NCI-H345 treated with DMSO at 0.1 percent for 48 hours (cell line): ENCODE measurements at regions not wholly inside any gene's neighbourhood (a gene's known extent, or its start where the extent isn't known, plus 50 kb on each side); places are given as distances from the start of the nearest gene placed in this dataset.

Experiments used
- DNase-seq: peaks from one replicate; lab custom pipeline; 2025; ENCODE audit not compliant: unreplicated experiment; lab: John Stamatoyannopoulos, UW

- DNase-seq, result no peak
Observed at GRCh38 chr10:35912615-35913569, 270.8 kb upstream of the FZD8 start.

GRCh38 chr10:35911954-35912353 lies 269.9 kb upstream of the FZD8 start:
- no peak for DNase-seq

- DNase-seq, result no peak
Observed at GRCh38 chr10:35911233-35911632, 269.1 kb upstream of the FZD8 start.

- no peak for DNase-seq
Observed at GRCh38 chr10:35910234-35910633, 268.1 kb upstream of the FZD8 start.

- no peak for DNase-seq
Observed at GRCh38 chr10:35909121-35909720, 267.1 kb upstream of the FZD8 start.

GRCh38 chr10:35908451-35908850 lies 266.4 kb upstream of the FZD8 start:
- DNase-seq, result no peak

- no peak for DNase-seq
Observed at GRCh38 chr10:35907548-35907947, 265.5 kb upstream of the FZD8 start.

- DNase-seq, result no peak
Observed at GRCh38 chr10:35906155-35906554, 264.1 kb upstream of the FZD8 start.

GRCh38 chr10:35903021-35903420 lies 260.9 kb upstream of the FZD8 start:
- peak; percentile 86 for DNase-seq

- peak; percentile 92 for DNase-seq
Observed at GRCh38 chr10:35898716-35899440, 256.8 kb upstream of the FZD8 start.

- no peak for DNase-seq
Observed at GRCh38 chr10:35896001-35896400, 253.9 kb upstream of the FZD8 start.

- DNase-seq, result no peak
Observed at GRCh38 chr10:35895331-35895730, 253.2 kb upstream of the FZD8 start.

GRCh38 chr10:35892526-35892925 lies 250.4 kb upstream of the FZD8 start:
- no peak for DNase-seq

GRCh38 chr10:35890676-35891495 lies 248.8 kb upstream of the FZD8 start:
- no peak for DNase-seq

- no peak for DNase-seq
Observed at GRCh38 chr10:35889971-35890675, 248.0 kb upstream of the FZD8 start.

GRCh38 chr10:35889226-35889625 lies 247.1 kb upstream of the FZD8 start:
- no peak for DNase-seq

- DNase-seq, result no peak
Observed at GRCh38 chr10:35888400-35888799, 246.3 kb upstream of the FZD8 start.

- DNase-seq, result no peak
Observed at GRCh38 chr10:35887685-35888084, 245.6 kb upstream of the FZD8 start.

- no peak for DNase-seq
Observed at GRCh38 chr10:35885076-35885475, 243.0 kb upstream of the FZD8 start.

- DNase-seq, result peak; percentile 80
Observed at GRCh38 chr10:35884657-35885071, 242.6 kb upstream of the FZD8 start.
